Peyer's patch (tissue), 4 donors: ENCODE measurements at regions not wholly inside any gene's neighbourhood (a gene's known extent, or its start where the extent isn't known, plus 50 kb on each side); places are given as distances from the start of the nearest gene placed in this dataset.

ENCODE experiments used
- DNase-seq, 3 donors: peaks; one replicate each; pipeline ENCODE4 v3.0.0-alpha.2; 2017 to 2019
- H3K27ac ChIP-seq, 4 donors: fragments of 200-600 bp; sonication (generic); one replicate each; pipeline ENCODE4 v1.5.1; 2016 to 2019
- H3K27me3 ChIP-seq, 2 donors: fragments of 200-600 bp; sonication (generic); one replicate each; pipeline ENCODE4 v1.5.1; 2019
- H3K36me3 ChIP-seq, 3 donors: fragments of 200-600 bp; sonication (generic); one replicate each; pipeline ENCODE4 v1.5.1; 2016 to 2019
- H3K4me1 ChIP-seq, 4 donors: fragments of 200-600 bp; sonication (generic); one replicate each; pipeline ENCODE4 v1.5.1; 2016 to 2019
- H3K4me3 ChIP-seq, 4 donors: fragments of 200-600 bp; sonication (generic); 1 replicate in 3 of 4; 2 replicates in 1 of 4; pipeline ENCODE4 v1.5.1; 2016 to 2019; ENCODE audit warnings: mild to moderate bottlenecking in 1 of 4
- H3K9me3 ChIP-seq, 4 donors: fragments of 200-600 bp; sonication (generic); one replicate each; pipeline ENCODE4 v1.5.1; 2016 to 2019; ENCODE audit warnings: mild to moderate bottlenecking in 1 of 4
- POLR2A ChIP-seq, 2 donors: fragments of 450-650 bp; IDR thresholded peaks; one replicate each; pipeline ENCODE4 v1.5.1; 2017; ENCODE audit warnings: antibody characterized with exemption in 2 of 2, mild to moderate bottlenecking in 2 of 2, moderate library complexity in 2 of 2
- TF ChIP-seq, protein P1 (sequence below), 6 experiments: fragments of 450-650 bp in 4 of 6; fragments of 200-600 bp in 2 of 6; sonication (generic) in 1 of 6; IDR thresholded peaks; one replicate each; pipeline ENCODE4 v1.5.1; 2017 to 2019; ENCODE audit warnings: antibody characterized with exemption in 6 of 6, mild to moderate bottlenecking in 3 of 6, moderate library complexity in 1 of 6

DNA sequence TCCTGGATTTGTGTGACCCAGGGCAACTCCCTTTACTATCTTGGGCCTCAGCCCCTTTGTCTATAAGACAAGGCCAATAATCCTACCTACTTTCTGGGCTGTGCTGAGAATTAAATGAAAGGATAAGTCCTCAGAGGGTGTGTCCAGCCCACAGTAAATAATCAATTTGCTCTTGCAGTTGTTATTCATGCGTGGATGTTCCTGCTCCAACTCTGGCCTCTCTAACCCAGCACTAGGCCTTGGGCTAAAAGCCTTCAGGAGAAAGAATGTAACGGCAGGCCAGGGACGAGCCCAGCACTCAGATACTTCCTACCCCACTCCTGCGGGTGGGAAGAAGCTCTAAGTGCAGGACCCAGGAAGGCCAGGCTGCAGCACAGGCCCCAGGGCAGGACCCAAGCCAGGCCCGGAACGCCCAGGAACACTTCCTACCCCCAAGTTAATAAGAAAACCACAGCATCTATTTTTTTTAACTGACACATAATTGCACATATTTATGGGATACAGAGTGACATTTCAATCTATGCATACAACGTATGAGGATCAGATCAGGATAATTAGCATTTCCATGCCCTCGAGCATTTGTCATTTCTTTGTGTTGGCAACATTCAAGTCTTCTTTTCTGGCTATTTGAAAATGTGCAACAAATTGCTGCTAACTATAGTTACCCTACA lies 179.6 kb upstream of the RBPJ start:
- Histone ChIP-seq H3K36me3 (no peaks in the 10 kb centered on the region), H3K27me3 (no peaks in the 10 kb centered on the region), H3K4me1 (peaks cover 0 to 3% (median 0%) of the 10 kb centered on the region in 4 donors), H3K4me3 (no peak overlapping the region), H3K27ac (peak overlapping the region; percentile 58 to 77 (median 66)), H3K9me3 (no peaks in the 10 kb centered on the region)
- DNase-seq = no peak
- no peak for TF ChIP-seq POLR2A (IDR thresholded peaks at IDR 0.05)
- TF ChIP-seq, protein P1, sequence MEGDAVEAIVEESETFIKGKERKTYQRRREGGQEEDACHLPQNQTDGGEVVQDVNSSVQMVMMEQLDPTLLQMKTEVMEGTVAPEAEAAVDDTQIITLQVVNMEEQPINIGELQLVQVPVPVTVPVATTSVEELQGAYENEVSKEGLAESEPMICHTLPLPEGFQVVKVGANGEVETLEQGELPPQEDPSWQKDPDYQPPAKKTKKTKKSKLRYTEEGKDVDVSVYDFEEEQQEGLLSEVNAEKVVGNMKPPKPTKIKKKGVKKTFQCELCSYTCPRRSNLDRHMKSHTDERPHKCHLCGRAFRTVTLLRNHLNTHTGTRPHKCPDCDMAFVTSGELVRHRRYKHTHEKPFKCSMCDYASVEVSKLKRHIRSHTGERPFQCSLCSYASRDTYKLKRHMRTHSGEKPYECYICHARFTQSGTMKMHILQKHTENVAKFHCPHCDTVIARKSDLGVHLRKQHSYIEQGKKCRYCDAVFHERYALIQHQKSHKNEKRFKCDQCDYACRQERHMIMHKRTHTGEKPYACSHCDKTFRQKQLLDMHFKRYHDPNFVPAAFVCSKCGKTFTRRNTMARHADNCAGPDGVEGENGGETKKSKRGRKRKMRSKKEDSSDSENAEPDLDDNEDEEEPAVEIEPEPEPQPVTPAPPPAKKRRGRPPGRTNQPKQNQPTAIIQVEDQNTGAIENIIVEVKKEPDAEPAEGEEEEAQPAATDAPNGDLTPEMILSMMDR (IDR thresholded peaks at IDR 0.05) = no peak

DNA sequence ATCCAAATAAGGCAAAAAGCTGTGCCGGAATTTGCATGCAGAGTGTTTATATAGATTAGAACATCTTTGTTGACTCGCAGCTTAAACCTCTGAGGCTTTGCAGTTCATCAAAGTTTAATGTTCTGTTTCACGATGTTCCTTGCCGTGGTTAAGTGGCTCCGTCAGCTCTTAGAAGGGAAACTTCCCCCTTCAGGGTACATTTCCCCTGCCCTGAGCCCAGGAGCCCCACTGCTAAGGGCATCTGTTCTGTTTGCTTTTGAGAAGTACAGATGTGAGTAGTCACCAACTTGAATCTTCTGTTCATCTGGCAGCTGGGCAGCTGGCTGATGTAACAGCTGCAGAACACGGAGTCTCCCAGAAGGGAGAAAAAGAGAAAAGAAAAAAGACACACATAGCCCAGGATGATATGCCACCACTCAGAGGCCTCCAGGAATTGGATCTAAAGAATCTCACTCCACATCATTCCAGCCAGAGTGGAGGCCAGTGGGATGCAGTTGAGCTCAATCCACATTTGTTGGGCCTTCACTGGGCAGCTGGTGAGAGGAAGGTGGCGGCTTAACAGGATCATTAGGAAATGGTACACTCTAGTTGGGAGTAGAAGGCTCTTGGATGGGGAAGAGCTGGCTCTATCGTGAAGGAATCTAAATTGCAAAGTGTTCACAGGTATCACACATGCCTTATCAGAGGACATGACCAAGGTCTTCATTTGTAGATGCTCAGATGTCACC lies 178.7 kb upstream of the RBPJ start:
- peak in 2 of 3 donors; percentile 19 to 73 for DNase-seq
- Histone ChIP-seq H3K9me3 (no peaks in the 10 kb centered on the region), H3K4me1 (peaks cover 0 to 3% (median 0%) of the 10 kb centered on the region in 4 donors), H3K4me3 (no peak overlapping the region), H3K27ac (peak overlapping the region; percentile 58 to 77 (median 66)), H3K27me3 (no peaks in the 10 kb centered on the region), H3K36me3 (no peaks in the 10 kb centered on the region)
- no peak for TF ChIP-seq POLR2A (IDR thresholded peaks at IDR 0.05)
- TF ChIP-seq, protein P1 (IDR thresholded peaks at IDR 0.05) = no peak

DNA sequence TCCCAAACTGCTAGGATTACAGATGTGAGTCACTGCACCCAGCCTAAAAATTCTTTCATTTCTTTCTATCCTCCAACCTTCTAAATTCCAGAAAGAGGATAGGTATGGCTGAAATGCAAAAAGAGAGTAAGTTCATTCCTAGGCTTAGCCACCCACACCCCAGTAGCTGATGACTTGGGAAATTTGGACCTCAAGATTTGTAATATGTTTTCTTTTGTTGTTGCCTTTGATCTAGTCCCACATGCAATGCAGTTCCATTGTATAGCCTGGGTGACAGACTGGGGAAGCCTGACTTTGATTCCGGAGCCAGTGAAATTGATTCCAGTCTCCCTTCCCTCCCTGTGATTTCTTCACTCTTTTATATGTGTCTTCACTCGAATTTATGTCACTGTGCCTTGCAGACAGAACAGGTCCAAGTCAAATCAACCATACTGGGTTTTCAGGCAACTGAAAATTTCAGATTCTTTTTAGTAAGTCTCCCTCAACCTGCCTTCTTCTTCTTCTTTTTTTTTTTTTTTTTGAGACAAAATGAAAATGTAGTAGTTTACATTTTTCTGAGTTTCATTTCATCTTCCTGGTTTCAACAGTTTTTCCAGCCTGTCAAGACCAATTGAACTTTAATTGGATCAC lies 176.2 kb upstream of the RBPJ start:
- Histone ChIP-seq H3K27me3 (no peaks in the 10 kb centered on the region), H3K9me3 (no peaks in the 10 kb centered on the region), H3K36me3 (no peaks in the 10 kb centered on the region), H3K4me3 (no peak overlapping the region), H3K27ac (peak overlapping the region in 2 of 4 donors; percentile 2 to 30), H3K4me1 (peaks cover 0 to 3% (median 0%) of the 10 kb centered on the region in 4 donors)
- no peak for TF ChIP-seq POLR2A (IDR thresholded peaks at IDR 0.05)
- DNase-seq = no peak

DNA sequence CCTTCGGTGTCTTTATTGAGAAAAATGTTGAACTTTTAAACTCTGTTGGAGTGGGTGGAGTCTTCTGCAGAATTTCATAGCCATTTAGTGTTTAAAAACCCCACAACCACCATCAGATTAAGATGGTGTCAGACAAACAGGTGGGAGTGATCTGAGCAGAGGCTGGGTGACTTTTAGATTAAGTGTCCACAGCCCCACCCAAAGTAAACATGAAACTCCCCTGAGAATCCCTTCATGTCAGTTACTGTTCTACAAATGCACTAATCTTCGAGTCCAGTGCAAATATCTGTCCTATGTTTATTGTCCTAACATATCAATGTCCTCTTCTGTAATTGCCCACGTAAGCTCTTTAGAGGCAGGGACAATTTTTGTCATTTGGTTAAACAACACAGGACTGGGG lies 175.6 kb upstream of the RBPJ start:
- Histone ChIP-seq H3K27ac (peak overlapping the region in 2 of 4 donors; percentile 0), H3K27me3 (no peaks in the 10 kb centered on the region), H3K9me3 (no peaks in the 10 kb centered on the region), H3K4me1 (peaks cover 0 to 3% (median 0%) of the 10 kb centered on the region in 4 donors), H3K36me3 (no peaks in the 10 kb centered on the region), H3K4me3 (no peak overlapping the region)
- DNase-seq = no peak
- TF ChIP-seq, protein P1 (IDR thresholded peaks at IDR 0.05) = no peak
- no peak for TF ChIP-seq POLR2A (IDR thresholded peaks at IDR 0.05)

DNA sequence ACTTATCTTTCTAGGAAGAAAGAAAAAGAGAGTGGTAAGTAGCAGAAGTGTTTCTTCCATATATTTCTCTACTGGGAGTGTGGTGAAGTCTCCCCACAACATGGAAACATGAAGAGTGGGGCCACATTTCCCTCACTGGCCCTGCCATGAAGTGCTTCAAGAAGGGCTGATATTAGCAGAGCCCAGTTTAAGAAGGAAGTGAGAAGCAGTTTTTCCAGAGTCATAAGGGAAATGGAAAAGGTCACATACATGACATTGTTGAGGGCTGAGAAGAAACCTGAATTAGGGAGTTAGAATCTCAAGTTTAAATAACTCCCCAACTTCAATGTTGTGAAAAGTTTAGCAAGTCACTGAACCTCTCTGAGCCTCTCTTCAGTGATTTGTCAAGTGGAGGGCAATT lies 171.9 kb upstream of the RBPJ start:
- Histone ChIP-seq H3K36me3 (no peaks in the 10 kb centered on the region), H3K9me3 (no peaks in the 10 kb centered on the region), H3K27ac (no peak overlapping the region), H3K4me1 (no peaks in the 10 kb centered on the region), H3K4me3 (no peak overlapping the region), H3K27me3 (no peaks in the 10 kb centered on the region)
- TF ChIP-seq POLR2A (IDR thresholded peaks at IDR 0.05) = no peak
- TF ChIP-seq, protein P1 (IDR thresholded peaks at IDR 0.05) = no peak
- DNase-seq = no peak

DNA sequence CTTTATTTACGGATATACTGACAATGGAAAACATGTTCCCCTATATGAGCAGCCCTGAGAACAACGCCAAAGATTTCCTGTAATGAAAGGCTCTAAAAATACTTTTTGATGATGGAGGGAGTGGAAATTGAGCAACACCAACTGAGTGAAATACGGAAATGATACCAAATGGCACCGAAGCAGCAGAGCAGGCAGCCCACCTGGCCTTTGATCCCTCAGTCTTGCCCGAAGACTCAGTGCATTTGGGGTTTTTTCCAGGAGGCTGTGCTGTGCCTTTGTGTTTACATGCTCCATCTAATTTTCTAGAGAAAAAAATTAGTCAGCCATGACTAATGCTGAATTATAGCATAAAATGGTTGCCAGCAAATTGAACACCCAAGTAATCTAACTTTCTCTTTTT lies 169.9 kb upstream of the RBPJ start:
- Histone ChIP-seq H3K9me3 (no peaks in the 10 kb centered on the region), H3K36me3 (no peaks in the 10 kb centered on the region), H3K4me3 (no peak overlapping the region), H3K4me1 (no peaks in the 10 kb centered on the region), H3K27me3 (no peaks in the 10 kb centered on the region), H3K27ac (peak overlapping the region in 2 of 4 donors; percentile 40 to 43)
- no peak for TF ChIP-seq POLR2A (IDR thresholded peaks at IDR 0.05)
- TF ChIP-seq, protein P1 (IDR thresholded peaks at IDR 0.05) = no peak
- DNase-seq = no peak
